K562 (cell line): ENCODE measurements at regions not wholly inside any gene's neighbourhood (a gene's known extent, or its start where the extent isn't known, plus 50 kb on each side); places are given as distances from the start of the nearest gene placed in this dataset.
A peak's percentile ranks its signal among the peaks of the same experiment; 100 is the strongest.

Source experiments
- CBFA2T2 ChIP-seq: fragments of 450-650 bp; conservative IDR thresholded peaks from 2 replicates; pipeline ENCODE4 v1.6.1; 2017; ENCODE audit warnings: mild to moderate bottlenecking
- CREB3L1 ChIP-seq: fragments of 450-650 bp; IDR thresholded peaks from 2 replicates; pipeline ENCODE4 v1.6.1; 2014; ENCODE audit warnings: low read depth, mild to moderate bottlenecking, moderate library complexity, borderline replicate concordance
- E2F1 ChIP-seq: sonication (generic); formaldehyde crosslinking; IDR thresholded peaks from 2 replicates; pipeline ENCODE4 v1.8.1; 2023; ENCODE audit warnings: mild to moderate bottlenecking, missing genetic modification reagents, moderate library complexity
- HNRNPL ChIP-seq: fragments of 200-400 bp; formaldehyde crosslinking; IDR thresholded peaks from 2 replicates; pipeline ENCODE4 v1.6.1; 2017; ENCODE audit warnings: low read depth, mild to moderate bottlenecking, low read length
- HNRNPUL1 ChIP-seq: fragments of 200-400 bp; formaldehyde crosslinking; IDR thresholded peaks from 2 replicates; pipeline ENCODE4 v1.6.1; 2017; ENCODE audit warnings: low read length
- IRF9 ChIP-seq: fragments of 450-650 bp; IDR thresholded peaks from 2 replicates; pipeline ENCODE4 v1.6.1; 2016; ENCODE audit warnings: missing biosample characterization, missing genetic modification characterization
- KAT2B ChIP-seq: IDR thresholded peaks from one replicate; pipeline ENCODE4 v1.6.1; 2012; ENCODE audit warnings: low read depth, mild to moderate bottlenecking, control low read depth, inconsistent platforms, low read length, moderate library complexity
- KDM4B ChIP-seq, 2 experiments: fragments of 450-650 bp in 1 of 2; sonication (generic) in 1 of 2; IDR thresholded peaks; 2 replicates each; pipeline ENCODE4 v1.6.1; 2016 to 2017; ENCODE audit warnings: borderline replicate concordance in 2 of 2, antibody characterized with exemption in 1 of 2, low read depth in 1 of 2, mild to moderate bottlenecking in 1 of 2
- MEF2D ChIP-seq: conservative IDR thresholded peaks from 2 replicates; pipeline ENCODE4 v1.6.1; 2016; ENCODE audit warnings: low read depth, missing genetic modification characterization, missing compliant biosample characterization
- NEUROD1 ChIP-seq: fragments of 150-350 bp; IDR thresholded peaks from 2 replicates; pipeline ENCODE4 v1.6.1; 2014; ENCODE audit warnings: borderline replicate concordance, low read length, low read depth; ENCODE audit not compliant: partially characterized antibody
- PCBP1 ChIP-seq: fragments of 200-400 bp; formaldehyde crosslinking; IDR thresholded peaks from 2 replicates; pipeline ENCODE4 v1.6.1; 2018; ENCODE audit warnings: mild to moderate bottlenecking, low read depth, low read length; ENCODE audit not compliant: poor library complexity, severe bottlenecking
- PHTF2 ChIP-seq: fragments of 250-450 bp; sonication (Bioruptor Pico); IDR thresholded peaks from 2 replicates; pipeline ENCODE4 v1.5.0; 2021; ENCODE audit warnings: mild to moderate bottlenecking
- PREB ChIP-seq: sonication (generic); formaldehyde crosslinking; IDR thresholded peaks from 2 replicates; pipeline ENCODE4 v1.8.1; 2023; ENCODE audit warnings: mild to moderate bottlenecking, missing genetic modification reagents
- RHOXF2B ChIP-seq: fragments of 250-450 bp; sonication (Bioruptor Pico); conservative IDR thresholded peaks from 2 replicates; pipeline ENCODE4 v1.5.1; 2021
- TAF15 ChIP-seq: fragments of 200-400 bp; formaldehyde crosslinking; IDR thresholded peaks from 2 replicates; pipeline ENCODE4 v1.6.1; 2017; ENCODE audit warnings: mild to moderate bottlenecking, low read depth, low read length, moderate library complexity
- TAF7 ChIP-seq: fragments of 450-650 bp; IDR thresholded peaks from 2 replicates; pipeline ENCODE4 v1.6.1; 2016; ENCODE audit warnings: missing genetic modification characterization, missing compliant biosample characterization
- TBL1XR1 ChIP-seq, 2 experiments: IDR thresholded peaks; 2 replicates each; pipeline ENCODE4 v1.6.1; 2012; ENCODE audit warnings: improper control_type of control experiment in 2 of 2, low read length in 2 of 2, mild to moderate bottlenecking in 1 of 2
- ZNF143 ChIP-seq: sonication (generic); formaldehyde crosslinking; IDR thresholded peaks from 2 replicates; pipeline ENCODE4 v1.9.0; 2022; ENCODE audit warnings: mild to moderate bottlenecking, missing genetic modification reagents
- ZNF197 ChIP-seq: fragments of 200-800 bp; sonication (Bioruptor generic); IDR thresholded peaks from 2 replicates; pipeline ENCODE4 v1.6.1; 2016; ENCODE audit warnings: low read depth, missing genetic modification characterization, missing compliant biosample characterization
- ZNF280A ChIP-seq: fragments of 450-650 bp; IDR thresholded peaks from 2 replicates; pipeline ENCODE4 v1.6.1; 2018; ENCODE audit warnings: mild to moderate bottlenecking, low read depth; ENCODE audit not compliant: partially characterized antibody
- ZNF316 ChIP-seq: fragments of 450-650 bp; IDR thresholded peaks from 2 replicates; pipeline ENCODE4 v1.6.1; 2016
- ZNF589 ChIP-seq: fragments of 200-800 bp; sonication (Bioruptor generic); IDR thresholded peaks from 2 replicates; pipeline ENCODE4 v1.6.1; 2016; ENCODE audit warnings: low read depth, missing genetic modification characterization, missing compliant biosample characterization
- ZZZ3 ChIP-seq: fragments of 450-650 bp; IDR thresholded peaks from 2 replicates; pipeline ENCODE4 v1.6.1; 2016; ENCODE audit warnings: antibody characterized with exemption, mild to moderate bottlenecking, moderate library complexity

- no peak for TF ChIP-seq E2F1
- TF ChIP-seq ZNF143 (CRISPR knock-in tag) = no peak
- TF ChIP-seq ZZZ3 = no peak
- no peak for TF ChIP-seq KAT2B
- TF ChIP-seq ZNF316 = peak; percentile 83
- TF ChIP-seq NEUROD1 = no peak
- 0 out of 2 replicates have a peak, but pooled peaks have one; percentile 66 for TF ChIP-seq ZNF197
- no peak for TF ChIP-seq TAF15
- TF ChIP-seq PHTF2 = no peak
- TF ChIP-seq HNRNPUL1 = no peak
- TF ChIP-seq CREB3L1 = no peak
- TF ChIP-seq RHOXF2B = no peak
- no peak; the same call in 1 of the 2 replicates for TF ChIP-seq ZNF589 (CRISPR knock-in tag)
- TF ChIP-seq MEF2D (tag) = peak; percentile 82
- no peak for TF ChIP-seq IRF9 (tag)
- TF ChIP-seq PREB = no peak
- no peak for TF ChIP-seq PCBP1
- TF ChIP-seq CBFA2T2 = peak; percentile 65
- no peak; a peak in 1 of 4 replicates for TF ChIP-seq TBL1XR1 (IDR thresholded peaks at IDR 0.05; ENCODE audit: low read length in 2 of 2)
- TF ChIP-seq TAF7 (tag) = no peak
- no peak for TF ChIP-seq KDM4B (IDR thresholded peaks at IDR 0.05; ENCODE audit: borderline replicate concordance in 2 of 2, low read depth in 1 of 2)
- no peak for TF ChIP-seq ZNF280A
- TF ChIP-seq HNRNPL = no peak
Measured at GRCh38 chr2:105669384-105669891, 75.3 kb upstream of the NCK2 start (continued).
